Retina (tissue), 1 donor: ENCODE measurements at regions not wholly inside any gene's neighbourhood (a gene's known extent, or its start where the extent isn't known, plus 50 kb on each side); places are given as distances from the start of the nearest gene placed in this dataset.
A peak's percentile ranks its signal among the peaks of the same experiment; 100 is the strongest.

Experiments used
- DNase-seq: peaks from one replicate; pipeline ENCODE4 v3.0.0-alpha.2; 2016

GRCh38 chr1:185645162-185645640, 89.0 kb upstream of the HMCN1 start:
- no peak for DNase-seq

DNA sequence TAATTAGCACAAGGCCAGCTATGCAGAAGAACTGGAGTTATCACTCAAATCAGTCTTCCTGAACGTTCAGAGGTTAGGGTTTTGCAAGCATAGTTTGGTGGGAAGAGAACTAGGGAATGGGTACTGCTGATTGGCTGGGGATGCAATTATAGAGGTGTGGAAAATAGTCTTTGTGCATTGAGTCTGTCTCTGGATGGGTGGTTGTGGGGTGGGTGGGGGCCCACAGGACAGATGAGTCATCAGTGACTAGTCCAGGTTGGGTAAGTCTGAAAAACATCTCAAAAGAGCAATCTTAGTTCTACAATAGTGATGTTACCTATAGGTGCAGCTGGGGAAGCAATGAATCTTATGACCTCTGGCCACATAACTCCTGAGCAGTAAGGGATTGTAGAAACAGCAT, 89.7 kb upstream of the HMCN1 start:
- no peak for DNase-seq

- no peak for DNase-seq
These were observed 97.3 kb upstream of the HMCN1 start for GRCh38 chr1:185636848-185637247.

GRCh38 chr1:185634704-185635103, 99.5 kb upstream of the HMCN1 start:
- no peak for DNase-seq

DNA sequence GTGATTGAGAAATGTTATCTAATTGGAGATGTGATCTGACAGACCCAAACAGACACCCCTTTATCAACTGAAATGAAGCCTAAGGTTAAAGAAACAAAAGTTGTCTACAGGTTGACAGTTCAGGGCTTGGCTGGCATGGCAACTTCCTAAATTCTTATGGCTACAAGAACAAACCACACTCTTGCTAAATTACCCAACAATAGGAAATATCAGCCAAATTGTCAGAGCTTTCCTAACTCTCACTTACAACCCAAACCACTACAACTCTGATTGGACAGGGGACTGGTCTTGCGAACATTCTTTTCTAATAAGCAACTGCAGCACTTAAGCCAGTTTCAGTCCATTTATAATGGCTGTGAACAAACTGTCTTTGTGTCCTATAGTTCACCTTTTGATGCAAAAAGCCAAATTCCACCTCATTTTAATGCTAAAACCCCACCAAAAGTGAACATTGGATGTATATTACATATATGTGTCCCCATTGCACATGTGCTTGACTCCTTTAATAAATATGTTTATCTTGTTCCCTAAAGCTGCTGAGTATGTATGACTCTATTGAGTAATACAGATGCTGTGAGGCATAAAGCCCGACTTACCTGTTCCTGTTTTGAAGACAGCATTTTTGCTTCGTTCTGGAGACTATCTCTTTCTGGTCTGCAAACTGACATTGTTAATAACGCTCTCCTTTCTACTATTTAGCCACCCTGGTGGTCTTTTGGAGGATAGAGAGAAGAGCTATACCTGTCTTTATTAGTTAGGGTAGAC, 101.3 kb upstream of the HMCN1 start:
- no peak for DNase-seq

- DNase-seq, result no peak
These were observed 102.3 kb upstream of the HMCN1 start for GRCh38 chr1:185631843-185632242.

DNA sequence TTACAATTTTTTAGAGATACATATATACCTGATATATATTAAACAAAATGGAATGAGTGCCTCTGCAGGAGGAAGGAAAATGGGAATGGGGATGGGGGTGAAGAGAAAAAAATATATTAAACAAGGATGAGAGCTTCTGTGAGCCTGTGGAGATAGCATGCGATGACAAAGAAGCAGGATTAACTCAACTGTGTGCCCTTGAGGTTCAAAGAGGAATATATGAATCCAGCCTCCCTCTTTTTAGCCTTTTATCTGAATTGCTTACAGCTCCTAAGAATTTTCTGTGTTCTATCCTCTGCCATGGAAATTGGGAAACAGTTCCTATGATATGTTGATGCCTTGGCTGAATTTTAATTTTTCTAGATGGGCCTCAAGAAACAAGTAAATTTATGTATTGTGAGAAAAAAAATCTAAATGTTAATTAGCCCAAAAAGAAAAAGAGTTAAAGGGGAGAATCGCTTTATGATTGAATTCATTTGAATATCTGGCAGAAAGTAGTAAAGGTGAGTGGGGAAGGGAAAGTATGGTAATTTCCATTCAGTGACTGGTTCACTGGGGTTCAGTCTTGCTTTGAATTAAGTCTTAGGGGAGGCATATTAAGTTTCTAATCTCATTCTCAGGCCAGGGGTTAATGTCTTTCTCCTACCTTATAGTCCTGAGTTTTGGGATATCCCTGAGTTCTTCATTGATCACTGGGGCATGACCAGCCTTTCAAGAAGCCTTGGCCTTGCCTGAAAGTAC, 106.3 kb upstream of the HMCN1 start:
- no peak for DNase-seq

DNA sequence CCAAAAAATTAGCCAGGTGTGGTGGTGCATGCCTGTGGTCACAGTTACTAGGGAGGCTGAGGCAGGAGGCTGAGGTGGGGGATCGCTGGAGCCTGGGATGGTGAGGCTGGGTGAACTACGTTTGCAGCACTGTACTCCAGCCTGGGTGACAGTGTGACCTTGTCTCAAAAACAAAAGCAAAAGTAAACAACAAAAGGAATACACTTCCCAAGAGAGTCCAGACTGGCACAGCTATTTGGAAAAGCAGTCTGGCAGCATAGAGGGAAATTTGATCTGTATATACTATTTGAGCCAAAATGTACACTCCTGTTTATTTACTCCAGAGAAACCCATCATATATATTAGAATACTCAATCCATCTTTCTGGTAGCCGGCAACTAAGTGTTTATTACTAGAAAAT, 107.0 kb upstream of the HMCN1 start:
- no peak for DNase-seq

DNA sequence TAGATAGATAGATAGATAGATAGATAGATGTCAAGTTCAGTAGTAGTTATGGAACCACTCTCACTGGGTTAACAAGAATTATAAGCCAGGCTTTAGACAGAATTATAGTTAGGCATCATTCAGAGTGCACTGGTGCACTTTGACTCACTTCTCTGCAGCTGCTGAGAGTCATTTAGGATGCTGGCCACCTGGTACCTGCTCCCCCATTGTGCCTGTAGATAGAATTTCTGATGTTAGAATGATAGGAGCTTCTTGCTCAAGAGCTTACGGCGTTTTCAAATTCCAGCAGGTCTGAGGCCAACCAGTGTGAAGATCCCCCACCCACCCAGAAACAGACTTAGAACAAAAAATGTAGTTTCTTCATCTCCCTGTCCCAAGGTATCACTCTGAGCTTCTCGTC, 107.8 kb upstream of the HMCN1 start:
- no peak for DNase-seq

- DNase-seq, result no peak
These were observed 123.2 kb upstream of the HMCN1 start for GRCh38 chr1:185610954-185611353.

- no peak for DNase-seq
These were observed 126.0 kb upstream of the HMCN1 start for GRCh38 chr1:185608177-185608576.

GRCh38 chr1:185603158-185603557, 131.0 kb upstream of the HMCN1 start:
- no peak for DNase-seq

DNA sequence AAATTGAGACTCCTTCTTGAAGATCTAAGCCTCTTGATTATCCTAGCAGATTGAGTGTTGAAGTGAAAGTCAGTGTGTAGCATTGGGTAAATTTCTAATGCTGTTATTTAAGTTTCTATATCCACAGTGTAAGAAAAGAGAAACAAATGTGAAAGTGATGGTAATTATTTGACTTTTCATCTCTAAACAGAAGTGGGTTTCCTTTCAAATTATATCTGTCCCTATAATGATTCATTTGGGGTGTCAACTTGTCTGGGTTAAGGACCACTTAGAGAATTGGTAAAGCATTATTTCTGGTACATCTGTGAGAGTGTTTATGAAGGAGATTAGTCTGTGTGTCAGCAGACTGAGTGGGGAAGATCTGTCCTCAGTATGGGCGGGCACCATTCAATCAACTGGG, 133.0 kb upstream of the HMCN1 start:
- DNase-seq, result no peak

GRCh38 chr1:185600641-185601040, 133.6 kb upstream of the HMCN1 start:
- DNase-seq, result no peak

DNA sequence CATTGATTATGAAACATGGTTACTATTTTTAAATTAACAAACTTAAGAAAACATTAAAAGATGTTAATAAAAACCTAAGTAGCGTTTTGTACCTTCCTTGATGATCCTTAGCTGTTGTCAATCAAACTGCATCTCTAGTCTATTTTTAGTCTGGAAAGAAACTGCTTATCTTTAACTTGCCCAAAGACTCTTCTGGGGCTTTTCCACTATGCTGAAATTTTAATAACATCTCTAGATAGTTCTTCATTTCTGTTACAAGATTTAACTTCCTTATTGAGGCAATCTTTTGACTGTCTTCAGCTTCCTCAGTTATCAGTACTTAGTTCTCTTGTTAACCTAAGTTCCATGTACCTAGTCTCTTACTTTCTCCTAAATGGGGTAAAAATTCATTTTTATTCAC, 135.9 kb upstream of the HMCN1 start:
- DNase-seq, result no peak

DNA sequence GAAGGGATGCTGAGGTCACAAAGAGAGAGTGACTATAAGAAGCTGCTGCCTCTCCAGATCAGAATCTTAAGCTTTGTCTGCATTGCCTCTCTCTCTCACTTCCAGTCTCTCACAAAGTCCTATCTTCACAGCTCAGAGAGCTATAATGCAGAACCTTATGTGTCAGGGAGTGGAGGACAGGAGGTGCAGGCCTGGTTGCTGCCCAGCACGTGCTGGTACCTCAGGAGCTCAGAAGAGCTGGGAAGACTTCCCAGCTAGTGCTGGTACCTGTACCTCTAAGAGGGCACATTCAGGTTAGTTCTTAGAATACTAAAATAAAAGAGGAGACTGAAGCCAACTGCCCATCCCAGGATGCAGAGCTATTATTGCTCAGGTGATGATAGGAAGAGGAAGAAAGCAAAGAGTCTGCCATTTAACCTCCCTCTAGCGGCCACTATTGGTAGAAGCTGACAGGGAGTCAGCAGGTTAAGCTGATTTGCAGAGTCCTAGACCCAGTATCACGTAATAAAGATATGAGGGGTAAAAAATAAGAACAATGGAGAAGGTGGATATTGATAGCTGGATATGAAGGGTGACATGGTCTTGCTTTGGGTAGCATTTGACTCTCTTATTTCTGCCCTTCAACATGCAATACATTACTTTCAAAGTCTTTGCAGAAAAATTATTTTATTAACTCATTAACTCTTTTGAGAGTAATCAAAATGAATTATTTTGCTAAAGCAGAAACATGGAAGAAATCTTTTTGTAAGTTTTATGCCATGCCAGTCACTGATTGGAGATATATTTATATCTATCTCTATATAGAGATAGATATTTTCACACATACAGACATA, 138.1 kb upstream of the HMCN1 start:
- peak; percentile 55 for DNase-seq

- DNase-seq, result no peak
These were observed 139.3 kb upstream of the HMCN1 start for GRCh38 chr1:185594786-185595410.

DNA sequence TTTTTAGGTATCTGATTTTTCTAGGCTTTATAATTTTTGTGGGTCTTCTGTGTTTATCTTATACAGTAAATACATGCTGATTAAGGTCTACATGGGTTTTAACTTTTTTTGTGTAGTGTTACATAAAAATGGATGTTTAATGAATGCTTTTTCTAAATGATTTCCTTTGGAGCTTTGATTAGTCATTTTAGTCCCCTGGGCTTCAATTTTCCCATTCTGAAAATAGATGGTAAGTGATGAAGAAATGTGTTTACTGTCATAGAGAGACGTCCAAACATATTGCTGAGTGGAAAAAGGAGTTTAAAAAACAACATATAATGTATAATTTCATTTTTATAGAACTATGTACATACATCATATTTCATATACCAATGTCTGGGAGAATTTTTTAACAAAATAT, 140.9 kb upstream of the HMCN1 start:
- no peak for DNase-seq

- no peak for DNase-seq
These were observed 148.4 kb upstream of the HMCN1 start for GRCh38 chr1:185585770-185586169.

- no peak for DNase-seq
These were observed 152.0 kb upstream of the HMCN1 start for GRCh38 chr1:185581961-185582725.

DNA sequence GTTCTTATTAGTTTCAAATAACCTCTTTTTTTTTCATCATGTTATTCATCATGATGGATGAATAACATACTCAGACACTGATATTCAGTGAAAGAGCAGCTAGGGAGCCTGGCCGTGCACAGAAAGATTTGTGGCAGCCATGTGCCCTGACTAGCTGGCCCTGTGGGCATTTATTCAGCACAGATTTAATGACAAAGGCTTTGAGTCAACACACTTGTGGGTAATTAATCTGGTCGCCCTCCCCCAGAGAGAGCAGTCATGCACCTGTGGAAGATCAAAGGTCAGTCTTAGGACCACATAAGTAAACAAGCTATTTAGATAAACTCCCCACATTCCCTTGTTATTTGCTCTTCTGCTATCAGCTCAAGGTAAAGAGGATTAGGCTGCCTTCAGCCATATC, 153.2 kb upstream of the HMCN1 start:
- DNase-seq, result no peak

GRCh38 chr1:185578293-185578692, 155.9 kb upstream of the HMCN1 start:
- no peak for DNase-seq
